SK-N-SH (cell line): ENCODE measurements at regions not wholly inside any gene's neighbourhood (a gene's known extent, or its start where the extent isn't known, plus 50 kb on each side); places are given as distances from the start of the nearest gene placed in this dataset.

Source experiments
- CTCF ChIA-PET: fragments of 300-600, 350-600 bp; formaldehyde crosslinking; extraction: SDS; loops from one replicate; lab custom pipeline; 2021; lab: Yijun Ruan, JAX
- POLR2A ChIA-PET: fragments of 350-600 bp; sonication (Branson Sonifier 250); formaldehyde crosslinking; extraction: SDS; loops from one replicate; lab custom pipeline; 2020; ENCODE audit warnings: antibody characterized with exemption, inconsistent platforms; lab: Yijun Ruan, JAX
- DNase-seq: peaks from one replicate; pipeline ENCODE4 v3.0.0; 2012
- H2AFZ ChIP-seq: fragments of 200-600 bp; sonication (generic); 2 replicates; pipeline ENCODE4 v1.8.1; 2016; ENCODE audit warnings: antibody characterized with exemption, mild to moderate bottlenecking, low read depth
- H3F3A ChIP-seq: fragments of 200-600 bp; sonication (generic); replicated peaks from 2 replicates; pipeline ENCODE3; 2016; ENCODE audit warnings: antibody characterized with exemption, mild to moderate bottlenecking; ENCODE audit not compliant: insufficient read depth
- H3K27ac ChIP-seq, 2 experiments: fragments of 200-500 bp in 1 of 2; fragments of 200-600 bp in 1 of 2; sonication (Bioruptor generic) in 1 of 2; sonication (generic), shearing (Covaris generic) in 1 of 2; 2 replicates each; pipeline versions ENCODE4 v1.5.1 to v1.6.1; 2014 to 2016; ENCODE audit warnings: low read depth in 2 of 2, inconsistent platforms in 1 of 2, low read length in 1 of 2, mild to moderate bottlenecking in 1 of 2, mixed read lengths in 1 of 2
- H3K27me3 ChIP-seq: fragments of 200-600 bp; sonication (generic), shearing (Covaris generic); 2 replicates; pipeline ENCODE4 v1.6.1; 2016; ENCODE audit warnings: mixed run types; ENCODE audit not compliant: insufficient read depth
- H3K36me3 ChIP-seq, 2 experiments: fragments of 200-500 bp in 1 of 2; fragments of 200-600 bp in 1 of 2; sonication (Bioruptor generic) in 1 of 2; sonication (generic) in 1 of 2; replicated peaks in 1 of 2; 2 replicates each; pipeline versions ENCODE3 to v1.5.1; 2014 to 2016; ENCODE audit warnings: low read length in 1 of 2, mild to moderate bottlenecking in 1 of 2; ENCODE audit not compliant: insufficient read depth in 2 of 2, control insufficient read depth in 1 of 2
- H3K4me1 ChIP-seq, 2 experiments: fragments of 200-500 bp in 1 of 2; fragments of 200-600 bp in 1 of 2; sonication (Bioruptor generic) in 1 of 2; sonication (generic), shearing (Covaris generic) in 1 of 2; 2 replicates each; pipeline versions ENCODE4 v1.5.1 to v1.6.1; 2014 to 2016; ENCODE audit warnings: low read depth in 1 of 2, low read length in 1 of 2, mixed run types in 1 of 2; ENCODE audit not compliant: insufficient read depth in 2 of 2, control insufficient read depth in 1 of 2
- H3K4me2 ChIP-seq: fragments of 200-600 bp; sonication (generic), shearing (Covaris generic); 2 replicates; pipeline ENCODE4 v1.6.1; 2017; ENCODE audit warnings: mixed run types
- H3K4me3 ChIP-seq, 2 experiments: fragments of 200-500 bp in 1 of 2; fragments of 200-600 bp in 1 of 2; sonication (Bioruptor generic) in 1 of 2; sonication (generic), shearing (Covaris generic) in 1 of 2; 2 replicates each; pipeline versions ENCODE4 v1.5.1 to v1.8.1; 2014 to 2016; ENCODE audit warnings: low read depth in 2 of 2, inconsistent platforms in 1 of 2, low read length in 1 of 2, mild to moderate bottlenecking in 1 of 2, mixed read lengths in 1 of 2, moderate library complexity in 1 of 2
- H3K79me2 ChIP-seq: fragments of 200-600 bp; sonication (generic); 2 replicates; pipeline ENCODE4 v1.8.1; 2017; ENCODE audit warnings: mild to moderate bottlenecking; ENCODE audit not compliant: insufficient read depth
- H3K9ac ChIP-seq: fragments of 200-600 bp; sonication (generic); 2 replicates; pipeline ENCODE4 v1.6.1; 2017; ENCODE audit warnings: mixed run types
- H3K9me2 ChIP-seq: fragments of 200-600 bp; sonication (generic); 2 replicates; pipeline ENCODE4 v1.6.1; 2017; ENCODE audit warnings: mixed run types
- H3K9me3 ChIP-seq: fragments of 200-600 bp; sonication (generic); 2 replicates; pipeline ENCODE4 v1.6.1; 2017; ENCODE audit warnings: mixed run types, mild to moderate bottlenecking, moderate library complexity
- H4K20me1 ChIP-seq: fragments of 200-600 bp; sonication (generic); 2 replicates; pipeline ENCODE4 v1.6.1; 2017; ENCODE audit warnings: mild to moderate bottlenecking, mixed run types; ENCODE audit not compliant: insufficient read depth
- CHD2 ChIP-seq: fragments of 150-350 bp; IDR thresholded peaks from 2 replicates; pipeline ENCODE4 v1.6.1; 2018; ENCODE audit warnings: low read length; ENCODE audit not compliant: partially characterized antibody
- ELF1 ChIP-seq: IDR thresholded peaks from 2 replicates; pipeline ENCODE4 v1.4.0; 2012
- EP300 ChIP-seq, 2 experiments: IDR thresholded peaks; 2 replicates each; pipeline versions ENCODE4 v1.4.0 to v1.6.1; 2012; ENCODE audit warnings: borderline replicate concordance in 1 of 2, low read depth in 1 of 2, low read length in 1 of 2
- EZH2phosphoT487 ChIP-seq: fragments of 200-600 bp; sonication (generic); IDR thresholded peaks from 2 replicates; pipeline ENCODE4 v1.6.1; 2017; ENCODE audit warnings: low read depth, mixed run types, mild to moderate bottlenecking, antibody characterized with exemption, moderate library complexity, borderline replicate concordance
- FOSL2 ChIP-seq: IDR thresholded peaks from 2 replicates; pipeline ENCODE4 v1.4.0; 2012; ENCODE audit warnings: low read depth, mild to moderate bottlenecking, moderate library complexity, borderline replicate concordance
- FOXJ3 ChIP-seq: sonication (generic); formaldehyde crosslinking; IDR thresholded peaks from 2 replicates; pipeline ENCODE4 v1.5.1; 2020; ENCODE audit warnings: mild to moderate bottlenecking, missing genetic modification reagents
- GABPA ChIP-seq: IDR thresholded peaks from 2 replicates; pipeline ENCODE4 v1.4.0; 2012; ENCODE audit warnings: low read depth, mild to moderate bottlenecking
- GATA2 ChIP-seq: sonication (generic); formaldehyde crosslinking; IDR thresholded peaks from 2 replicates; pipeline ENCODE4 v1.5.0; 2020; ENCODE audit warnings: mild to moderate bottlenecking, missing genetic modification reagents
- JUND ChIP-seq: IDR thresholded peaks from 2 replicates; pipeline ENCODE4 v1.4.0; 2012
- MEF2A ChIP-seq: IDR thresholded peaks from 2 replicates; pipeline ENCODE4 v1.4.0; 2012; ENCODE audit warnings: low read depth, borderline replicate concordance
- MXI1 ChIP-seq: IDR thresholded peaks from 2 replicates; pipeline ENCODE4 v1.6.1; 2012; ENCODE audit warnings: mild to moderate bottlenecking, low read depth, low read length, improper control_type of control experiment
- NFIC ChIP-seq: IDR thresholded peaks from 2 replicates; pipeline ENCODE4 v1.4.0; 2012; ENCODE audit warnings: borderline replicate concordance
- NRF1 ChIP-seq: IDR thresholded peaks from 2 replicates; pipeline ENCODE4 v1.6.1; 2012; ENCODE audit warnings: low read depth, mild to moderate bottlenecking, low read length
- POLR2AphosphoS5 ChIP-seq: IDR thresholded peaks from 2 replicates; pipeline ENCODE4 v1.6.1; 2012; ENCODE audit warnings: low read depth, low read length
- RCOR1 ChIP-seq: fragments of 150-350 bp; IDR thresholded peaks from 2 replicates; pipeline ENCODE4 v1.6.1; 2017; ENCODE audit warnings: antibody characterized with exemption, low read length
- REST ChIP-seq: IDR thresholded peaks from 2 replicates; pipeline ENCODE4 v1.6.1; 2012; ENCODE audit warnings: mild to moderate bottlenecking, low read depth, low read length, moderate library complexity
- TEAD4 ChIP-seq: IDR thresholded peaks from 2 replicates; pipeline ENCODE4 v1.4.0; 2012; ENCODE audit warnings: mild to moderate bottlenecking, borderline replicate concordance; ENCODE audit not compliant: insufficient read depth
- USF1 ChIP-seq: IDR thresholded peaks from 2 replicates; pipeline ENCODE4 v1.4.0; 2012; ENCODE audit warnings: low read depth, borderline replicate concordance
- USF2 ChIP-seq: fragments of 150-350 bp; IDR thresholded peaks from 2 replicates; pipeline ENCODE4 v1.6.1; 2017; ENCODE audit warnings: antibody characterized with exemption, low read length, low read depth, borderline replicate concordance
- YY1 ChIP-seq: IDR thresholded peaks from 2 replicates; pipeline ENCODE4 v1.4.0; 2012; ENCODE audit warnings: low read depth, mild to moderate bottlenecking
- WGBS: methylation state at CpG from one replicate; pipeline ENCODE4 v1.1.6; 2017; ENCODE audit warnings: low lambda C conversion rate; 5-methylcytosine and 5-hydroxymethylcytosine counted together

- TF ChIP-seq EP300 (IDR thresholded peaks at IDR 0.05; ENCODE audit: borderline replicate concordance in 1 of 2, low read depth in 1 of 2, low read length in 1 of 2) (peak in 1 of 2 experiments; percentile 32; a peak in 1 of 4 replicates), RCOR1 (no peak), NRF1 (no peak), CHD2 (no peak), EZH2phosphoT487 (no peak), USF1 (no peak), FOXJ3 (CRISPR knock-in tag) (no peak), GATA2 (CRISPR knock-in tag) (no peak), MXI1 (no peak), GABPA (no peak), REST (no peak), USF2 (no peak), JUND (peak; percentile 62), POLR2AphosphoS5 (no peak), FOSL2 (peak; percentile 61; the same call in 1 of the 2 replicates), YY1 (no peak)
- TF ChIP-seq, all 33 proteins: peak for 7
Observed at GRCh38 chr5:110321117-110321516, 405.4 kb downstream of the TMEM232 start (continued).

GRCh38 chr5:110323357-110323756 is 403.1 kb downstream of the TMEM232 start:
- Histone ChIP-seq H3K9me3 (no peaks in the 10 kb centered on the region), H3K4me1 (no peaks in the 10 kb centered on the region), H3K4me3 (no peak overlapping the region), H3K27ac (no peak overlapping the region), H3K79me2 (no peaks in the 10 kb centered on the region), H4K20me1 (no peaks in the 10 kb centered on the region), H3F3A (no peaks in the 10 kb centered on the region), H3K4me2 (no peak overlapping the region), H2AFZ (no peak overlapping the region), H3K9me2 (no peaks in the 10 kb centered on the region), H3K27me3 (no peaks in the 10 kb centered on the region), H3K9ac (no peak overlapping the region), H3K36me3 (no peaks in the 10 kb centered on the region)
- POLR2A ChIA-PET: no interaction called here
- WGBS: 84% methylated on average over 1 of the region's 1 CpG
- no peak for DNase-seq
- CTCF ChIA-PET: no interaction called here
- TF ChIP-seq NFIC (no peak), USF2 (no peak), NRF1 (no peak), CHD2 (no peak), MXI1 (no peak), EZH2phosphoT487 (no peak), GABPA (no peak), TEAD4 (no peak), ELF1 (no peak), REST (no peak), MEF2A (no peak), YY1 (no peak), RCOR1 (no peak), GATA2 (CRISPR knock-in tag) (no peak)
